ENCODE measurements at regions not wholly inside any gene's neighbourhood (a gene's known extent, or its start where the extent isn't known, plus 50 kb on each side); places are given as distances from the start of the nearest gene placed in this dataset.

- H3K27ac ChIP-seq = no peak overlapping the region
- no peak for DNase-seq (ENCODE audit: low spot score)
- H3K4me3 ChIP-seq = no peak overlapping the region
- TF ChIP-seq, protein P1, sequence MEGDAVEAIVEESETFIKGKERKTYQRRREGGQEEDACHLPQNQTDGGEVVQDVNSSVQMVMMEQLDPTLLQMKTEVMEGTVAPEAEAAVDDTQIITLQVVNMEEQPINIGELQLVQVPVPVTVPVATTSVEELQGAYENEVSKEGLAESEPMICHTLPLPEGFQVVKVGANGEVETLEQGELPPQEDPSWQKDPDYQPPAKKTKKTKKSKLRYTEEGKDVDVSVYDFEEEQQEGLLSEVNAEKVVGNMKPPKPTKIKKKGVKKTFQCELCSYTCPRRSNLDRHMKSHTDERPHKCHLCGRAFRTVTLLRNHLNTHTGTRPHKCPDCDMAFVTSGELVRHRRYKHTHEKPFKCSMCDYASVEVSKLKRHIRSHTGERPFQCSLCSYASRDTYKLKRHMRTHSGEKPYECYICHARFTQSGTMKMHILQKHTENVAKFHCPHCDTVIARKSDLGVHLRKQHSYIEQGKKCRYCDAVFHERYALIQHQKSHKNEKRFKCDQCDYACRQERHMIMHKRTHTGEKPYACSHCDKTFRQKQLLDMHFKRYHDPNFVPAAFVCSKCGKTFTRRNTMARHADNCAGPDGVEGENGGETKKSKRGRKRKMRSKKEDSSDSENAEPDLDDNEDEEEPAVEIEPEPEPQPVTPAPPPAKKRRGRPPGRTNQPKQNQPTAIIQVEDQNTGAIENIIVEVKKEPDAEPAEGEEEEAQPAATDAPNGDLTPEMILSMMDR (IDR thresholded peaks at IDR 0.05) = no peak
Observed at GRCh38 chr6:15025446-15025845, 220.4 kb upstream of the JARID2 start.

GRCh38 chr6:15026832-15027231 lies 219.0 kb upstream of the JARID2 start:
- no peak for DNase-seq (ENCODE audit: low spot score)
- no peak overlapping the region for H3K27ac ChIP-seq
- TF ChIP-seq, protein P1 (IDR thresholded peaks at IDR 0.05) = no peak

GRCh38 chr6:15027472-15027871 lies 218.4 kb upstream of the JARID2 start:
- Histone ChIP-seq H3K4me3 (no peak overlapping the region), H3K27ac (no peak overlapping the region)
- no peak for DNase-seq (ENCODE audit: low spot score)
- TF ChIP-seq, protein P1 (IDR thresholded peaks at IDR 0.05) = no peak

More at GRCh38 chr6:15026832-15027231, 219.0 kb upstream of the JARID2 start:
- H3K4me3 ChIP-seq = no peak overlapping the region

- DNase-seq (ENCODE audit: low spot score) = no peak
- TF ChIP-seq, protein P1 (IDR thresholded peaks at IDR 0.05) = no peak
- Histone ChIP-seq H3K4me3 (no peak overlapping the region), H3K27ac (no peak overlapping the region)
Observed at GRCh38 chr6:15032015-15032414, 213.9 kb upstream of the JARID2 start.

DNA sequence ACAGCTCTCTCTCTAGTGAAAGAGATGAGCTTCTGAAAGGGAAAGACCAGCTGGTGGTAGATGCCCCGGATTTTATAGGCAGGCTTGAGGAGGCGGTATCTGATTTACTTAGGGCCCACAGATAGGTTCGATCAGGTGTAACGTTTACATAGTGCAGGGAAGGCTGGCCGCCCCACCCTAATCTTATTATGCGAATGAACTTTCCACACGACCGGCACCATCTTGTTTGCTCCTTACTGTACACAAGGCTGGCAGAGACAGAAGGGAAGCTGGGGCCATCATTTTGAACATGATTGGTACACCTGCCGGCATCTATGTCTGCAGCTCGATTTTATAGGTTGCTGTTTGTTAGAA lies 212.0 kb upstream of the JARID2 start:
- TF ChIP-seq, protein P1 (IDR thresholded peaks at IDR 0.05) = no peak
- DNase-seq (ENCODE audit: low spot score) = no peak

DNA sequence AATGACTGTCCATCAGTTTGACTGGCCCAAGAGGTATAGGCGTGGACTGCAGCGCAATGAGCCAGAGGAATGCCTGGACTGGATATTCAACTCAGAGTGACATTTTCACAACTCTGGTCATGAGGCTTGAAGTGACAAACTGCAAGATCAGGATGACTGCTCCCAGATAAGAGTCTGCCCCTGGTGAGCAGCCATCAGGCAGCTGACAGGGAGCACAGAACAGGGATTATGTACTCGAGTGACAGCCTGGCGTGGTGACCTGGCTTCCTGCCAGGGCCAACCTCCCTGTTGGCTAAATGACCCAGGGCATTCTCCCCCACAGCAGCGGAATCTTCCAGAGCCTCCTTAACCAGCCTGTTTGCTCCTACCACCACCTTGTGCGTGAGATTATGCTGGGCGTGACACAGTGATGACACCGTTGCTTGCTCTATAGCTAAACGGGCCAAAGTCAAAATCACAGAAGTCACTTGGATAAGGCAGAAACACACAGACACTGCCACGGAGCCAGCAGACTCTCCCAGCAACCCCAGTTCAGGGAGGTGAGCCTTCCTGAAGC lies 209.1 kb upstream of the JARID2 start:
- TF ChIP-seq, protein P1 (IDR thresholded peaks at IDR 0.05) = no peak
- H3K27ac ChIP-seq = no peak overlapping the region
- no peak for DNase-seq (ENCODE audit: low spot score)
- H3K4me3 ChIP-seq = no peak overlapping the region

More for the DNA sequence above, 212.0 kb upstream of the JARID2 start:
- Histone ChIP-seq H3K27ac (no peak overlapping the region), H3K4me3 (no peak overlapping the region)

DNA sequence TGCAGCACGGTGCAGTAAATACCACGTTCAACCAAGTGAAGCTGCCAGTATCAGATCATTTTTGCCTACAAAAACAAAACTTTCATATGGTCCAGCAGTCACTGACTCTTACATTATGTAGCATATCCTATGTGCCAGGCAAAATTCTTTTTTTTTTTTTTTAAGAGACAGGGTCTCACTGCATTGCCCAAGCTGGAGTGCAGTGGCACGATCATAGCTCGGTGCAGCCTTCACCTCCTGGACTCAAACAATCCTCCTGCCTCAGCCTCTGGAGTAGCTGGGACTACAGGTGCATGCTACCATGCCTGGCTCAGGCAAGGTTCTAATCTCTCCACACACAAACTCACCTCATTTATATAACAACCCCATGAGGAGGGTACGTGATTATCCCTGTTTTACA lies 208.6 kb upstream of the JARID2 start:
- no peak overlapping the region for H3K4me3 ChIP-seq
- no peak for DNase-seq (ENCODE audit: low spot score)
- TF ChIP-seq, protein P1 (IDR thresholded peaks at IDR 0.05) = no peak
- H3K27ac ChIP-seq = no peak overlapping the region

Measured in coronary artery (tissue), 2 donors.